Natural killer cell (primary cell): ENCODE measurements at regions not wholly inside any gene's neighbourhood (a gene's known extent, or its start where the extent isn't known, plus 50 kb on each side); places are given as distances from the start of the nearest gene placed in this dataset.

Source experiments
- ATAC-seq, 3 donors: fragments of 150-1000 bp in 2 of 3; fragments of 200-7000 bp in 1 of 3; cut with Tn5 transposase; 1 replicate in 1 of 3; 2 replicates in 2 of 3; pipeline ENCODE4 v1.10.0; 2021; ENCODE audit warnings: mild to moderate bottlenecking in 2 of 3, moderate library complexity in 2 of 3
- DNase-seq, 2 donors: peaks; one replicate each; pipeline versions ENCODE4 v3.0.0 to v3.0.0-alpha.2; 2013 to 2021; ENCODE audit warnings: mixed read lengths in 1 of 2
- H3K27ac ChIP-seq: one replicate; pipeline ENCODE4 v1.5.1; 2013; ENCODE audit warnings: mild to moderate bottlenecking, low read length
- H3K27me3 ChIP-seq: one replicate; pipeline ENCODE4 v1.6.1; 2013; ENCODE audit warnings: low read length; ENCODE audit not compliant: control insufficient read depth, insufficient read depth
- H3K36me3 ChIP-seq: one replicate; pipeline ENCODE4 v1.6.1; 2013; ENCODE audit warnings: low read length; ENCODE audit not compliant: control insufficient read depth, insufficient read depth
- H3K4me1 ChIP-seq: one replicate; pipeline ENCODE4 v1.6.1; 2013; ENCODE audit warnings: low read length; ENCODE audit not compliant: control insufficient read depth, insufficient read depth
- H3K4me3 ChIP-seq: one replicate; pipeline ENCODE4 v1.5.1; 2013; ENCODE audit warnings: low read length
- H3K9me3 ChIP-seq: one replicate; pipeline ENCODE4 v1.6.1; 2013; ENCODE audit warnings: low read length; ENCODE audit not compliant: control insufficient read depth, insufficient read depth
- H3K27ac Mint-ChIP-seq, 2 donors: one replicate each; pipeline ENCODE4 v1.8.0; 2022; ENCODE audit warnings: mild to moderate bottlenecking in 2 of 2, mixed read lengths in 2 of 2, moderate library complexity in 1 of 2
- H3K27me3 Mint-ChIP-seq, 2 donors: one replicate each; pipeline ENCODE4 v1.8.0; 2022; ENCODE audit warnings: low read depth in 2 of 2, mixed read lengths in 2 of 2
- H3K36me3 Mint-ChIP-seq: one replicate; pipeline ENCODE4 v1.8.0; 2022; ENCODE audit warnings: mixed read lengths
- H3K4me1 Mint-ChIP-seq, 2 donors: one replicate each; pipeline ENCODE4 v1.8.0; 2022; ENCODE audit warnings: mixed read lengths in 2 of 2
- H3K4me3 Mint-ChIP-seq: one replicate; pipeline ENCODE4 v1.8.0; 2022; ENCODE audit warnings: mild to moderate bottlenecking, moderate library complexity, mixed read lengths
- H3K9me3 Mint-ChIP-seq, 2 donors: one replicate each; pipeline ENCODE4 v1.8.0; 2022; ENCODE audit warnings: mixed read lengths in 2 of 2
- CTCF ChIP-seq: fragments of 200-600 bp; IDR thresholded peaks from one replicate; pipeline ENCODE4 v1.8.0; 2022; ENCODE audit warnings: antibody characterized with exemption
- WGBS: methylation state at CpG from one replicate; pipeline ENCODE4 v1.1.7; 2013; ENCODE audit warnings: missing lambda C conversion rate; ENCODE audit not compliant: insufficient coverage; 5-methylcytosine and 5-hydroxymethylcytosine counted together
- intact Hi-C: fragments of 100-400 bp; cut with micrococcal nuclease; formaldehyde crosslinking; loops from one replicate; pipeline ENCODE4 v1.14.2; 2022

DNA sequence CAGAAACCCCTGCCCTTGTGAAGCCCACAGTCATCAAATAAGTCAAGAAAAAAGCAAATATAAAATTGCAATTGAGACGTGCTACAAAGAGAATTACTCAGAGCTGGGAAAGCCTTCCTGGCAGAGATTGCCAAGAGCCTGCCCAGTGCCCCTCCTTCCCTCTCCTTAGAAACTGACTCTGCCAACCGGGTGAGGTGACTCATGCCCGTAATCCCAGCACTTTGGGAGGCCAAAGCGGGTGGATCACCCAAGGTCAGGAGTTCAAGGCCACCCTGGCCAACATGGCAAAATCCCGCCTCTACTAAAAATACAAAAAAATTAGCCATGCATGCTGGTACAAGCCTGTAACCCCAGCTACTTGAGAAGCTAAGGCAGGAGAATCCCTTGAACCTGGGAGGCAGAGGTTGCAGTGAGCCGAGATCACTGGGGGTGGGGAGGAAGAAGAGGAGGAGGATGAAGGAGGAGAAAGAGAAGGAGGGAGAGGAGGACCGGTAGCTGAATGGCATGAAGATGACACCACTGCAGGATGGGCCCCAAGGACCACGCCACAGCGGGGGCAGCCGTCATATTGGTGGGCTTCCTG lies 76.1 kb upstream of the RTL6 start:
- intact Hi-C loops, result no loop called here
- no peaks in the 10 kb centered on the region for H3K9me3 ChIP-seq
- ATAC-seq (no peak), DNase-seq (no peak)
- Mint-ChIP-seq H3K36me3 (no peaks in the 10 kb centered on the region), H3K4me1 (no peaks in the 10 kb centered on the region), H3K9me3 (no peaks in the 10 kb centered on the region), H3K27me3 (peaks cover 13 to 21% of the 10 kb centered on the region in 2 donors), H3K27ac (no peak overlapping the region), H3K4me3 (no peak overlapping the region)
- TF ChIP-seq CTCF, result no peak
- H3K27me3 ChIP-seq, result no peaks in the 10 kb centered on the region
- no peak overlapping the region for H3K27ac ChIP-seq
- H3K4me3 ChIP-seq, result no peak overlapping the region
- no peaks in the 10 kb centered on the region for H3K4me1 ChIP-seq
- H3K36me3 ChIP-seq, result no peaks in the 10 kb centered on the region
- 87% methylated on average over 10 of the region's 10 CpGs for WGBS

DNA sequence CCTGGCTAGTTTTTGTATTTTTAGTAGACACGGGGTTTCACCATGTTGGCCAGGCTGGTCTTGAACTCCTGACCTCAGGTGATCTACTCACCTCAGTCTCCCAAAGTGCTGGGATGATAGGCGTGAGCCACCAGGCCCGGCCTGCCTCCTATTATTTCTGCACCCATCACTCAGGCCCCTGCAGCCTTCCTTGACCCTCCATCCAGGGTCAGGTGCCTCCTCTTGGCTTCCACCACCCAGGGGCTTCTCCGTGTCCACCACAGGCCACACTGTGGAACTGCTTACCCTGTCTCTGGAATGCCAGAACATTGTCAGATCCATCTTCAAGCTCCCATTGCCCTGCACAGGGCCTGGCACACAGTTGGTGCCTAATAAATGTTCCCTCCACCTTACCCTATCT lies 75.4 kb upstream of the RTL6 start:
- Mint-ChIP-seq H3K36me3 (no peaks in the 10 kb centered on the region), H3K27ac (no peak overlapping the region), H3K4me3 (no peak overlapping the region), H3K4me1 (no peaks in the 10 kb centered on the region), H3K9me3 (no peaks in the 10 kb centered on the region), H3K27me3 (peaks cover 6 to 16% of the 10 kb centered on the region in 2 donors)
- H3K4me1 ChIP-seq, result no peaks in the 10 kb centered on the region
- no peaks in the 10 kb centered on the region for H3K9me3 ChIP-seq
- 94% methylated on average over 4 of the region's 4 CpGs for WGBS
- intact Hi-C loops, result no loop called here
- H3K36me3 ChIP-seq, result no peaks in the 10 kb centered on the region
- no peak for DNase-seq
- no peak overlapping the region for H3K27ac ChIP-seq
- no peak overlapping the region for H3K4me3 ChIP-seq
- no peak for TF ChIP-seq CTCF
- ATAC-seq, result no peak
- no peaks in the 10 kb centered on the region for H3K27me3 ChIP-seq

DNA sequence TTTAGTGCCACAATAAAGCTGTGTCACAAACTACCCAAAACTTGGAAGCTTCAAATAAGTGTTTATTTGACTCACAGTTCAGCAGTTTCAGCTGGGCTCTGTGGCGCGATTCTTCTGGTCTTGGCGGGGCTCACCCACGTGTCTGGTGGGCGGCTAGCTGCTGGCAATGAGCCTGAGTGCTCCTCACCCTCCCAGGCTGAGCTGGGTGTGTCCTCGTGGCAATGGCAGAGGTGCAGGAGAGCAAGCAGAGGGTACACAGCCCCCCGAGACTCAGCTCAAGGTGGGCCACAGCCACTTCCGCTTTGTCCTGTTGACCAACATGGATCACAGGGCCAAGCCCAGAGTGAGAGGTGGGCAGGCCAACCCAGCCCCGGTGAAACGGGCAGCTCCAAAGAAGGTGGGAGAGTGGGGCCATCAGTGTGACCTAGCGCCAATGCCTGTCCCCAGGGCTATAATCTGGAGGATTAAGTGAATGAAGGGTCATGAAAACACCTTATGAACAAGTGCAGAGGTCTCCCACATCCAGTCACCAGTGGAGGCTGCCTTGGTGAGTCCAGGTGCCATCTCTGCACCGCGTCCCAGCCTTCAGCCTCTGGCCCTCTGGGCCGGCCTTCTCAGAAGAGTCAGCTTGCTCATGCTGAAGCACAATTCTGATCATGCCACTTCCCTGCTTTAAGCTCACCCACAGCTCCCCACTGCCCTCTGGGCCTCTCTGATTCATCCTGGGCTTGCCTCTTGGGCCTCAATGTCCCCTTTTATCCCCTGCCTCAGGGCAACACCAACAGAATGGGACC lies 74.6 kb upstream of the RTL6 start:
- Histone ChIP-seq H3K4me1 (no peaks in the 10 kb centered on the region), H3K4me3 (no peak overlapping the region), H3K9me3 (no peaks in the 10 kb centered on the region), H3K27ac (no peak overlapping the region), H3K36me3 (no peaks in the 10 kb centered on the region), H3K27me3 (no peaks in the 10 kb centered on the region)
- Mint-ChIP-seq H3K36me3 (no peaks in the 10 kb centered on the region), H3K27ac (no peak overlapping the region), H3K9me3 (no peaks in the 10 kb centered on the region), H3K4me3 (no peak overlapping the region), H3K27me3 (peaks cover 6 to 19% of the 10 kb centered on the region in 2 donors), H3K4me1 (no peaks in the 10 kb centered on the region)
- ATAC-seq, result no peak
- DNase-seq, result no peak
- intact Hi-C loops, result no loop called here
- 74% methylated on average over 14 of the region's 14 CpGs for WGBS
- TF ChIP-seq CTCF, result no peak
